HG03175 (cell line): ENCODE measurements at regions not wholly inside any gene's neighbourhood (a gene's known extent, or its start where the extent isn't known, plus 50 kb on each side); places are given as distances from the start of the nearest gene placed in this dataset.

Experiments
- ATAC-seq: cut with Tn5 transposase; IDR thresholded peaks from one replicate; pipeline ENCODE4 v1.9.1; 2021; ENCODE audit warnings: mild to moderate bottlenecking, moderate library complexity; ENCODE audit not compliant: unreplicated experiment

- ATAC-seq, result no peak
Observed at GRCh38 chr6:11332463-11332862, 100.0 kb upstream of the NEDD9 start.

DNA sequence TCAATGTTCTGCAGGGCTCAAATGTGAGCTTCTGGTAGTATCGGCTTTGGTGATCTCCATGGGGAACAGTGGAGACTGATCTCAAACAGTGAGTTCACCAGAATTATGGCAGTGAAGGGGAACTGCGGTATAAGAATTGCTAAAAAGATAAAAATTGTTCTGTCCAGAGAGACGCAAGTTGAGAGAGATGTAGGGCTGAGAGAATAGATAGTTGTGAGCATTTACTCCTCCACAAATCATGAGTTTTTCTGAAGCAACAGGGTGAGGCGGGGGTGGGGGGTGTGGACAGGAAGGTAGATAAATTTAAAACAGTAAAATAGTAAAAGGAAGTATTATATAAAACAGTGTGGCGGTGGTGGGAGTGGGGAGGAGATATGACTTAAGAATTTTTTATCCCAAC lies 98.6 kb upstream of the NEDD9 start:
- ATAC-seq, result no peak

GRCh38 chr6:11330413-11330760 lies 97.9 kb upstream of the NEDD9 start:
- ATAC-seq, result no peak

DNA sequence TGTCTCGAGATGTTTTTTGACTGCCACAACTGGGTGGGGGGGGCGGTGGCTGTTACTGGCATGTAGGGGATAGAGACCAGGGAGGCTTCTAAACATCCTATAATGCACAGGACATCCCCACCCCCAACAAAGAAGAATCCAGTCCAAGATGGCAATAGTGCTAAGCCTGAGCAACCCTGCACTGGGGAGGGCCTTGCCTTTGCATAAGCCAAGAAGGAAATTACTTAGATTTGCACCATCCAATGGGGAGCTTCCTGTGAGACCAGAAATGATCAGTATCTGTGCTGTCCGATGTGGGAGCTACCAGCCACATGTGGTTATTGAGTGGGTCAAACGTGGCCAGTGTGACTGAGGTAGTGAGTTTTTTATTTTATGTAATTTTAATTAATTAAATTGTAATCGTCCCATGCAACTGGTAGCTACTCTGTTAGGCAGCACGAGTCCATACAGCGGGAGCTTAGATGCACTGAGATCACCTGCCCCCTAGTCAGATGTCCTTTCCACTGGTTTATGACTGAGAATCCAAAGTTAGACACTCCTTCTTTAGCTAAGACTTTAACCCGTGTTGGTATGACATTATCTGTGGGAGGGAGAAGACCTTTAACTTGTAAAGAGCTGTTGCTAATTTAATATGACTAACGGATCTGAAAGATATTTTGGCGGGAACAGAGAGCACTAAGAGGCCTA lies 97.4 kb upstream of the NEDD9 start:
- ATAC-seq, result no peak

GRCh38 chr6:11328613-11329247 lies 96.3 kb upstream of the NEDD9 start:
- ATAC-seq, result no peak

- ATAC-seq, result no peak
Observed at GRCh38 chr6:11327961-11328360, 95.5 kb upstream of the NEDD9 start.

- no peak for ATAC-seq
Observed at GRCh38 chr6:11326116-11326515, 93.6 kb upstream of the NEDD9 start.

GRCh38 chr6:11324453-11325015 lies 92.1 kb upstream of the NEDD9 start:
- peak; percentile 60 for ATAC-seq

DNA sequence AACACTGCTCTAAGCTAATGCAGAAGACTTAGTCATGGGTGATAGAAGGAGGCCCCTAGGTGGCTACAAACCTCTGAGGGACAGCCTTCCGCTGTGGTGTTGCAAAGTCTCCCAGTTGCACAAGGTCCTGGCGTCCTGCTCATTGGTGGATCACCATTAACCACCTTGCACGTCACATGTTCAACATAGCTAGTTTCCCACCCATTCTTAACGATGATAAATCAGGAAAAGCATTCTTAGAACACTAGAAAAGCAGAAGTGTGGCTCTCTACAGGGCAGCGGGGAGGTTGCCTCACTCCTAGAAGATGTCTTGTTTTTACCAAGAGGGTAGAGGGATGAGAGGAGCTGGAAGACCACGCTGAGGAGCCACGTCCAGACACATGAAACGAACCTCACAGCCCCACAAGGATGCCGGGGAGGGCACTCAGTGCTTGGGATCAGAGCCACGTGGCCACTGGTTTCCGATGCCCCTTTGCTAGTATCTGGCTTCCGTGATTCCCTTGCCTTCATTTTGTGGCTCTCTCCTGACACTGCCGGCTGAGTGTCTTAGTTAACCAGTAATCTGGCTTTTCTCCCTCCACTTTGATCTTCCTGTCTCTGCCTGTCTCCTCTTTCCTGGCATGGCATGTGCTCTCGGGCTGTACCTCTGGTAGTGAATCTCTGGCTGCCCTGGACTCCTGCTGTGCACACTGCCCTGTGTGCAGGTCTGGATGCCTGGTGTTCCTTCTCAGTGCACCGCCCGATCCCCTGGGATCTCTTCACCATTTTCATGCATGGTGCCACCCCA lies 91.4 kb upstream of the NEDD9 start:
- no peak for ATAC-seq

- ATAC-seq, result no peak
Observed at GRCh38 chr6:11322252-11322885, 89.9 kb upstream of the NEDD9 start.

DNA sequence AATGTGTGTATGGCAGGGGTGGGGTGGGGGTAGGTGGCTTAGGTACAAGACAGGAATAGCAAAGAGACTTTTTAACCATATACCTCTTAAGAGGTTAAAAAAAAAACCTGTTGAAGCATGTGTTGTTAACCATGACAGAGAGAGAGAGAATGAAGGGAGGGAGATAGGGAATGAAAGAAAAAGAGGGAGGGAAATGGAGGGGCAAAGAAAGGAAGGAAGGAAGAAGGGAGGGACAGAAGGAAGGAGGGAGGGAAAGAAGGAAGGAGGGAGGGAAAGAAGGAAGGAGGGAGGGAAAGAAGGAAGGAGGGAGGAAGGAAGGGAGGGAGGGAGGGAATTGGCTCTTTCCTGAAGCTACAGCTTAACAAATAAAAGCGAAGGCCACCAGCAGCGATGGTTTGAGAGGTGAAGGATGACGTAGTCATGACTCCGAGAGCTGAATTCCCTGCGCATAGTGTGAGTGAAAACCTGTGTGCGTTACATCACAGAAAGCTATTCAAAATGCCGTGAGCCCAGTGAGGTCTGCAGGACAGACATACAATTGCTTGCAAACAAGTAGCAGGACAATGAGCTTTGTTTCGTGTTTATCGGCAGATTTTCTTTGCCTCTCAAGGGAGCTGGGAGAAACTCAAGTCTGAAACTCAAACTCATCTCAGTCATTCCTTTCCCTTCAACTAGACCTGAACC lies 88.6 kb upstream of the NEDD9 start:
- no peak for ATAC-seq

GRCh38 chr6:11318835-11319813 lies 86.7 kb upstream of the NEDD9 start:
- no peak for ATAC-seq

- ATAC-seq, result peak; percentile 86
Observed at GRCh38 chr6:11317885-11318771, 85.7 kb upstream of the NEDD9 start.

DNA sequence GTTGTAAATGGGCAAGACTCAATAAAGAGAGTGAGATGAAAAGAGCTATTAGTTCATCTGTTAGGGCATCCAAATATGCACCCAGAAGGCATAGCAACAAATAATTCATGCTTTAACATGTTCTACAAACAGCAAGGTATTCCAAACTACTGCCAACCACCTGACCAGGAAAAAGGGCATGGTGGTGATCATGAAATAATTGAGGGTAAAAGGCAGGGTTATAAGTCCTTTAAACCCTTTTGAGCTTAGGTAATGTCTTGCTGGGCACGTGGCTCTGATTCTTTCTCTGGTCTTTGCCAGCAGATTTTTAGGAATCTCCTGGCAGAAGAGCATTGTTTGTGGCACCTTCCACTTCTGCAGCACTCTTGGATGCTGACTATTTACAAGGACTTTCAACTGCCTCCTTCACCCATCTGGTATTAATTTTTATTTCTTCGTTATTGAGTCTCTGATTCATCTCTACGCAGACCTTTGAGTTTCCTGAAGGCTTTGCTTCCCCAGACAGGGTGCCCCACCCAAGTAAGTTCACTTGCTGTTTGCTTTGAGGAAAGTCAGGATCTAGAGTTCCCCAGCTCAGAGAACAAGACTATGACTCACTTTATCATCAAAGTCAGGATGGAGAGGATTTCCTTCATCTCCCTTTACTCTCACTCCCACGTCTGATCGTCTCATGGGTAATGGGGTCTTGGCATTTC lies 83.4 kb upstream of the NEDD9 start:
- no peak for ATAC-seq

DNA sequence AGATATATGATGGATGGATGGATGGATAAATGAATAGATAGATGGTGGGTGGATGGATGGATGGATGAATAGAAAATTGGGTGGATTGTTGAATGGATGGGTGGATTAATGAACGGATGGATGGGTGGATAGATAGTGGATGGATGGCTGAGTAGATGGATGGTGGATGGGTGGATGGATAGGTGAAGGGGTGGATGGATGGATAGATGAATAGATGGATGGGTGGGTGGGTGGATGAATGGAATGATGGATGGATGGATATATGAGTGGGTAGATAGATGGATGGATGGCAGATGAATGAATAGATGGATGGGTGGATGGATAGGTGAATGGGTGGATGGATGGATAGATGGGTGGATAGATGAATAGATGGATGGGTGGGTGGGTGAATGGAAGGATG lies 80.7 kb upstream of the NEDD9 start:
- no peak for ATAC-seq

DNA sequence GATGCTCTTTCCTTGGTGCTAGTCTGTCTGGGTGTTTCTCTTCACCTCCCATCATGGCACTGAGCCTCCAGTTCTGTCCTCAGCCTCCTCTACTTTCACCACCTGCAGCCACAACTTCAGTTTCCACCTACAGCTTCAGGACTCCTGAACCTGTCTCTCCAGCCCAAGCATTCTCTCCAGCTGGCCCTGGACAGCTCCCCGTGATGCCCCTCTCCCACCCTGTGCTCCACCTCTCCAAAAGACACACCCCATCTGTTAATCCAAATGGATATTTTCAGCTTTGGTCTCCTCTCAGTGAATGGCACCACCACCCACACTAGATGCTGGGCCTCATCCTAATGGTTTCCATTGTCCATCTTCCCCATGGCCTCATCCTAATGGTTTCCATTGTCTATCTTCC lies 79.5 kb upstream of the NEDD9 start:
- ATAC-seq, result no peak

DNA sequence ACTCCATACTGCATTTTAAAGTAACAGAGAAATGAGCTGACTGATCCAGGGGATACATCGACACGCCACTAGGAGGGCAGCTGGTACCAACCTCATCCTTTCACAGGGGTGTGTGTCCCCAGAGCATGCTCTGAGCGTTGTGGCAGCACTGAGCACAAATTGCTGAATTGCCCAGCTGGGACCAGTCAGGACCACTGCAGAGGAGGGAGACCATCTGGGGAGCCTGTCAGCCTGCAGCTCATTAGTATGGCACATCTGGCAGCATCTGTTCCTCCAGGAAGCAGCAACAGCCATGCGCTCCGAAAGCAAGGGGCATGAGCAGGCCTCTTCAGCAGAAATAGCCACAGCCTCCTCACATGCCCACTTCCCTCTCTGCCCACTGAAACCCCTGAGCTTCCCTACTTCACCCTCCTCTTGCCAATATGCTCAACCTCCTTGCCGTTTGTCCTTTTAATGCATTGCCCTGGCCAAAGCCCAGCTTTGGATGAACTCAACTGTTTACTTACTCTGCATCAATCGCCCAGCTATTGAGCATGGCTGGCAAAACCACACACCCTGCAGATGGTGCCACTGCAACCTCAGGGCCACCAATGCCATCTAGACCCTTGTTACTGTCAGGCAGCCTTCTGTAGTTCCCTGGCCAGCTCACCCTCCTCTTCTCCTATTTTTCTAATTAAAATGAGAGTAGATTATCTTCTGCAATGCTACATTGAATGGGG lies 77.6 kb upstream of the NEDD9 start:
- ATAC-seq, result no peak
